ENCODE measurements at regions not wholly inside any gene's neighbourhood (a gene's known extent, or its start where the extent isn't known, plus 50 kb on each side); places are given as distances from the start of the nearest gene placed in this dataset.

DNA sequence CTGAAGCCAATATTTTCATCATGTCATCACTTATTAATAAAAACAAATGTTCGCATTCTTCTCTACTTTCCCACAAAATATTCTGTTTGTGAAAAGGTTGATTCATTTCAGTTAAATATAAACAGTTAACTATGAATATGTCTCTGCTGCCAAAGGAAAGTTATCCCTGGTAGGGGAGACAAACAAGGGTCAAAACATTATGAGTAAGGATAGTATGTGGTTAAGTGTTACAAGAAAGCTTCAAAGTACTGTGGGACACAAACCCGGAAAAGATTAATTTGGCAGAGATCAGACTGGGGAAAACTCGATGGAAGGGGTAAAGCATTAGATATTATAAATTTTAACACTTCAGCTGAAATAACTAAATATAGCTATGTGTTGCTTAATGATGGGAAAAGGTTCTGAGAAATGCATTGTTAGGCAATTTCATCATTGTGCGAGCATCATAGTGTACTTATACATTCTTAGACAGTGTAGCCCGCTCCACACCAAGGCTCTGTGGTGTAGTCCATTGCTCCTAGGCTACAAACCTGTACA is 436.5 kb upstream of the TBL1XR1 start:
- TF ChIP-seq, protein P1, sequence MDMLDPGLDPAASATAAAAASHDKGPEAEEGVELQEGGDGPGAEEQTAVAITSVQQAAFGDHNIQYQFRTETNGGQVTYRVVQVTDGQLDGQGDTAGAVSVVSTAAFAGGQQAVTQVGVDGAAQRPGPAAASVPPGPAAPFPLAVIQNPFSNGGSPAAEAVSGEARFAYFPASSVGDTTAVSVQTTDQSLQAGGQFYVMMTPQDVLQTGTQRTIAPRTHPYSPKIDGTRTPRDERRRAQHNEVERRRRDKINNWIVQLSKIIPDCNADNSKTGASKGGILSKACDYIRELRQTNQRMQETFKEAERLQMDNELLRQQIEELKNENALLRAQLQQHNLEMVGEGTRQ (CRISPR knock-in tag; IDR thresholded peaks at IDR 0.05) = no peak
- TF ChIP-seq, protein P2, sequence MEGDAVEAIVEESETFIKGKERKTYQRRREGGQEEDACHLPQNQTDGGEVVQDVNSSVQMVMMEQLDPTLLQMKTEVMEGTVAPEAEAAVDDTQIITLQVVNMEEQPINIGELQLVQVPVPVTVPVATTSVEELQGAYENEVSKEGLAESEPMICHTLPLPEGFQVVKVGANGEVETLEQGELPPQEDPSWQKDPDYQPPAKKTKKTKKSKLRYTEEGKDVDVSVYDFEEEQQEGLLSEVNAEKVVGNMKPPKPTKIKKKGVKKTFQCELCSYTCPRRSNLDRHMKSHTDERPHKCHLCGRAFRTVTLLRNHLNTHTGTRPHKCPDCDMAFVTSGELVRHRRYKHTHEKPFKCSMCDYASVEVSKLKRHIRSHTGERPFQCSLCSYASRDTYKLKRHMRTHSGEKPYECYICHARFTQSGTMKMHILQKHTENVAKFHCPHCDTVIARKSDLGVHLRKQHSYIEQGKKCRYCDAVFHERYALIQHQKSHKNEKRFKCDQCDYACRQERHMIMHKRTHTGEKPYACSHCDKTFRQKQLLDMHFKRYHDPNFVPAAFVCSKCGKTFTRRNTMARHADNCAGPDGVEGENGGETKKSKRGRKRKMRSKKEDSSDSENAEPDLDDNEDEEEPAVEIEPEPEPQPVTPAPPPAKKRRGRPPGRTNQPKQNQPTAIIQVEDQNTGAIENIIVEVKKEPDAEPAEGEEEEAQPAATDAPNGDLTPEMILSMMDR (IDR thresholded peaks at IDR 0.05) = no peak
- TF ChIP-seq, protein P3, sequence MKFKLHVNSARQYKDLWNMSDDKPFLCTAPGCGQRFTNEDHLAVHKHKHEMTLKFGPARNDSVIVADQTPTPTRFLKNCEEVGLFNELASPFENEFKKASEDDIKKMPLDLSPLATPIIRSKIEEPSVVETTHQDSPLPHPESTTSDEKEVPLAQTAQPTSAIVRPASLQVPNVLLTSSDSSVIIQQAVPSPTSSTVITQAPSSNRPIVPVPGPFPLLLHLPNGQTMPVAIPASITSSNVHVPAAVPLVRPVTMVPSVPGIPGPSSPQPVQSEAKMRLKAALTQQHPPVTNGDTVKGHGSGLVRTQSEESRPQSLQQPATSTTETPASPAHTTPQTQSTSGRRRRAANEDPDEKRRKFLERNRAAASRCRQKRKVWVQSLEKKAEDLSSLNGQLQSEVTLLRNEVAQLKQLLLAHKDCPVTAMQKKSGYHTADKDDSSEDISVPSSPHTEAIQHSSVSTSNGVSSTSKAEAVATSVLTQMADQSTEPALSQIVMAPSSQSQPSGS (CRISPR knock-in tag; IDR thresholded peaks at IDR 0.05; ENCODE audit: borderline replicate concordance, low read depth) = no peak
- no peak for TF ChIP-seq CREM (CRISPR knock-in tag; IDR thresholded peaks at IDR 0.05)
- TF ChIP-seq ZBTB21 (CRISPR knock-in tag; IDR thresholded peaks at IDR 0.05; ENCODE audit: borderline replicate concordance) = no peak
- TF ChIP-seq, protein P4, sequence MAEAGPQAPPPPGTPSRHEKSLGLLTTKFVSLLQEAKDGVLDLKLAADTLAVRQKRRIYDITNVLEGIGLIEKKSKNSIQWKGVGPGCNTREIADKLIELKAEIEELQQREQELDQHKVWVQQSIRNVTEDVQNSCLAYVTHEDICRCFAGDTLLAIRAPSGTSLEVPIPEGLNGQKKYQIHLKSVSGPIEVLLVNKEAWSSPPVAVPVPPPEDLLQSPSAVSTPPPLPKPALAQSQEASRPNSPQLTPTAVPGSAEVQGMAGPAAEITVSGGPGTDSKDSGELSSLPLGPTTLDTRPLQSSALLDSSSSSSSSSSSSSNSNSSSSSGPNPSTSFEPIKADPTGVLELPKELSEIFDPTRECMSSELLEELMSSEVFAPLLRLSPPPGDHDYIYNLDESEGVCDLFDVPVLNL (CRISPR knock-in tag; IDR thresholded peaks at IDR 0.05; ENCODE audit: borderline replicate concordance, low read depth) = no peak
- no peak for TF ChIP-seq TCF7 (CRISPR knock-in tag; IDR thresholded peaks at IDR 0.05; ENCODE audit: low read depth)
- no peak for TF ChIP-seq ZNF232 (CRISPR knock-in tag; IDR thresholded peaks at IDR 0.05)
